ENCODE measurements at regions not wholly inside any gene's neighbourhood (a gene's known extent, or its start where the extent isn't known, plus 50 kb on each side); places are given as distances from the start of the nearest gene placed in this dataset.

GRCh38 chr11:17157761-17158160, 50.0 kb downstream of the PIK3C2A start:
- no peaks in the 10 kb centered on the region for H3K27me3 Mint-ChIP-seq (ENCODE audit: low read depth)
- no peak overlapping the region for H3K4me3 Mint-ChIP-seq (ENCODE audit: low read depth)
- DNase-seq (ENCODE audit: low spot score): no peak
- H3K27ac Mint-ChIP-seq: no peak overlapping the region
- H3K36me3 Mint-ChIP-seq (ENCODE audit: low read depth): peaks cover 28% of the 10 kb centered on the region
- H3K4me1 Mint-ChIP-seq (ENCODE audit: low read depth): peaks cover 32% of the 10 kb centered on the region
- no peaks in the 10 kb centered on the region for H3K9me3 Mint-ChIP-seq
- intact Hi-C loops (cut with micrococcal nuclease): no loop called here

GRCh38 chr11:17156283-17156682, 51.5 kb downstream of the PIK3C2A start:
- Mint-ChIP-seq H3K4me1 (ENCODE audit: low read depth) (peaks cover 21% of the 10 kb centered on the region), H3K4me3 (ENCODE audit: low read depth) (no peak overlapping the region), H3K36me3 (ENCODE audit: low read depth) (peaks cover 28% of the 10 kb centered on the region), H3K9me3 (no peaks in the 10 kb centered on the region), H3K27me3 (ENCODE audit: low read depth) (no peaks in the 10 kb centered on the region), H3K27ac (no peak overlapping the region)
- intact Hi-C loops (cut with micrococcal nuclease): no loop called here
- no peak for DNase-seq (ENCODE audit: low spot score)

- H3K4me1 Mint-ChIP-seq (ENCODE audit: low read depth): peaks cover 12% of the 10 kb centered on the region
- no peaks in the 10 kb centered on the region for H3K27me3 Mint-ChIP-seq (ENCODE audit: low read depth)
- intact Hi-C loops (cut with micrococcal nuclease): no loop called here
- H3K9me3 Mint-ChIP-seq: no peaks in the 10 kb centered on the region
- DNase-seq (ENCODE audit: low spot score): no peak
- H3K27ac Mint-ChIP-seq: peak overlapping the region; percentile 24
- H3K4me3 Mint-ChIP-seq (ENCODE audit: low read depth): no peak overlapping the region
- peaks cover 23% of the 10 kb centered on the region for H3K36me3 Mint-ChIP-seq (ENCODE audit: low read depth)
These were observed 53.2 kb downstream of the PIK3C2A start for GRCh38 chr11:17154409-17155159.

GRCh38 chr11:17153757-17154156, 54.0 kb downstream of the PIK3C2A start:
- Mint-ChIP-seq H3K27ac (peak overlapping the region; percentile 20), H3K36me3 (ENCODE audit: low read depth) (peaks cover 23% of the 10 kb centered on the region), H3K27me3 (ENCODE audit: low read depth) (no peaks in the 10 kb centered on the region), H3K4me3 (ENCODE audit: low read depth) (no peak overlapping the region), H3K9me3 (no peaks in the 10 kb centered on the region), H3K4me1 (ENCODE audit: low read depth) (peaks cover 12% of the 10 kb centered on the region)
- intact Hi-C loops (cut with micrococcal nuclease): no loop called here
- no peak for DNase-seq (ENCODE audit: low spot score)

GRCh38 chr11:17152306-17152705, 55.5 kb downstream of the PIK3C2A start:
- no peaks in the 10 kb centered on the region for H3K27me3 Mint-ChIP-seq (ENCODE audit: low read depth)
- peaks cover 23% of the 10 kb centered on the region for H3K36me3 Mint-ChIP-seq (ENCODE audit: low read depth)
- intact Hi-C loops (cut with micrococcal nuclease): no loop called here
- H3K9me3 Mint-ChIP-seq: no peaks in the 10 kb centered on the region
- H3K4me3 Mint-ChIP-seq (ENCODE audit: low read depth): no peak overlapping the region
- H3K27ac Mint-ChIP-seq: no peak overlapping the region
- DNase-seq (ENCODE audit: low spot score): no peak
- peaks cover 15% of the 10 kb centered on the region for H3K4me1 Mint-ChIP-seq (ENCODE audit: low read depth)

- DNase-seq (ENCODE audit: low spot score): no peak
- H3K27me3 Mint-ChIP-seq (ENCODE audit: low read depth): no peaks in the 10 kb centered on the region
- H3K4me1 Mint-ChIP-seq (ENCODE audit: low read depth): peaks cover 24% of the 10 kb centered on the region
- H3K9me3 Mint-ChIP-seq: no peaks in the 10 kb centered on the region
- peaks cover 33% of the 10 kb centered on the region for H3K36me3 Mint-ChIP-seq (ENCODE audit: low read depth)
- intact Hi-C loops (cut with micrococcal nuclease): no loop called here
- no peak overlapping the region for H3K27ac Mint-ChIP-seq
- no peak overlapping the region for H3K4me3 Mint-ChIP-seq (ENCODE audit: low read depth)
These were observed 57.3 kb downstream of the PIK3C2A start for GRCh38 chr11:17150521-17150920.

- no peak overlapping the region for H3K27ac Mint-ChIP-seq
- peaks cover 34% of the 10 kb centered on the region for H3K36me3 Mint-ChIP-seq (ENCODE audit: low read depth)
- H3K4me1 Mint-ChIP-seq (ENCODE audit: low read depth): peaks cover 14% of the 10 kb centered on the region
- intact Hi-C loops (cut with micrococcal nuclease): no loop called here
- H3K4me3 Mint-ChIP-seq (ENCODE audit: low read depth): no peak overlapping the region
- no peaks in the 10 kb centered on the region for H3K27me3 Mint-ChIP-seq (ENCODE audit: low read depth)
- no peaks in the 10 kb centered on the region for H3K9me3 Mint-ChIP-seq
- no peak for DNase-seq (ENCODE audit: low spot score)
These were observed 59.2 kb downstream of the PIK3C2A start for GRCh38 chr11:17148536-17148935.

- Mint-ChIP-seq H3K4me1 (ENCODE audit: low read depth) (peaks cover 17% of the 10 kb centered on the region), H3K9me3 (no peaks in the 10 kb centered on the region), H3K27me3 (ENCODE audit: low read depth) (no peaks in the 10 kb centered on the region), H3K36me3 (ENCODE audit: low read depth) (peaks cover 47% of the 10 kb centered on the region), H3K4me3 (ENCODE audit: low read depth) (no peak overlapping the region), H3K27ac (peak overlapping the region; percentile 68)
- no peak for DNase-seq (ENCODE audit: low spot score)
- intact Hi-C loops (cut with micrococcal nuclease): no loop called here
These were observed 61.8 kb downstream of the PIK3C2A start for GRCh38 chr11:17145972-17146371.

- H3K27me3 Mint-ChIP-seq (ENCODE audit: low read depth): no peaks in the 10 kb centered on the region
- H3K4me3 Mint-ChIP-seq (ENCODE audit: low read depth): no peak overlapping the region
- H3K36me3 Mint-ChIP-seq (ENCODE audit: low read depth): peaks cover 49% of the 10 kb centered on the region
- no peak overlapping the region for H3K27ac Mint-ChIP-seq
- no peak for DNase-seq (ENCODE audit: low spot score)
- peaks cover 15% of the 10 kb centered on the region for H3K4me1 Mint-ChIP-seq (ENCODE audit: low read depth)
- intact Hi-C loops (cut with micrococcal nuclease): no loop called here
- no peaks in the 10 kb centered on the region for H3K9me3 Mint-ChIP-seq
These were observed 65.0 kb upstream of the RPS13 start for GRCh38 chr11:17142450-17142849.

GRCh38 chr11:17141156-17141555, 63.7 kb upstream of the RPS13 start:
- Mint-ChIP-seq H3K36me3 (ENCODE audit: low read depth) (peaks cover 38% of the 10 kb centered on the region), H3K27me3 (ENCODE audit: low read depth) (no peaks in the 10 kb centered on the region), H3K4me1 (ENCODE audit: low read depth) (peaks cover 9% of the 10 kb centered on the region), H3K4me3 (ENCODE audit: low read depth) (no peak overlapping the region), H3K27ac (no peak overlapping the region), H3K9me3 (no peaks in the 10 kb centered on the region)
- no peak for DNase-seq (ENCODE audit: low spot score)
- intact Hi-C loops (cut with micrococcal nuclease): no loop called here

- intact Hi-C loops (cut with micrococcal nuclease): no loop called here
- peaks cover 2% of the 10 kb centered on the region for H3K4me1 Mint-ChIP-seq (ENCODE audit: low read depth)
These were observed 61.1 kb upstream of the RPS13 start for GRCh38 chr11:17138562-17138961.

GRCh38 chr11:17135916-17136683, 58.6 kb upstream of the RPS13 start:
- no peak overlapping the region for H3K27ac Mint-ChIP-seq
- H3K36me3 Mint-ChIP-seq (ENCODE audit: low read depth): peaks cover 32% of the 10 kb centered on the region
- no peaks in the 10 kb centered on the region for H3K9me3 Mint-ChIP-seq
- H3K4me3 Mint-ChIP-seq (ENCODE audit: low read depth): no peak overlapping the region
- no peaks in the 10 kb centered on the region for H3K27me3 Mint-ChIP-seq (ENCODE audit: low read depth)
- DNase-seq (ENCODE audit: low spot score): no peak
- H3K4me1 Mint-ChIP-seq (ENCODE audit: low read depth): no peaks in the 10 kb centered on the region
- intact Hi-C loops (cut with micrococcal nuclease): no loop called here

More at GRCh38 chr11:17138562-17138961, 61.1 kb upstream of the RPS13 start:
- no peak overlapping the region for H3K27ac Mint-ChIP-seq
- no peak overlapping the region for H3K4me3 Mint-ChIP-seq (ENCODE audit: low read depth)
- peaks cover 37% of the 10 kb centered on the region for H3K36me3 Mint-ChIP-seq (ENCODE audit: low read depth)
- DNase-seq (ENCODE audit: low spot score): no peak
- H3K9me3 Mint-ChIP-seq: no peaks in the 10 kb centered on the region
- H3K27me3 Mint-ChIP-seq (ENCODE audit: low read depth): no peaks in the 10 kb centered on the region

GRCh38 chr11:17132654-17133053, 55.2 kb upstream of the RPS13 start:
- Mint-ChIP-seq H3K27ac (no peak overlapping the region), H3K4me3 (ENCODE audit: low read depth) (no peak overlapping the region), H3K9me3 (no peaks in the 10 kb centered on the region), H3K36me3 (ENCODE audit: low read depth) (peaks cover 33% of the 10 kb centered on the region), H3K4me1 (ENCODE audit: low read depth) (no peaks in the 10 kb centered on the region), H3K27me3 (ENCODE audit: low read depth) (no peaks in the 10 kb centered on the region)
- no peak for DNase-seq (ENCODE audit: low spot score)
- intact Hi-C loops (cut with micrococcal nuclease): no loop called here
